HCT116 (cell line): ENCODE measurements at regions not wholly inside any gene's neighbourhood (a gene's known extent, or its start where the extent isn't known, plus 50 kb on each side); places are given as distances from the start of the nearest gene placed in this dataset.

Experiments used
- ATAC-seq: fragments of 200-7000 bp; cut with Tn5 transposase; 2 replicates; pipeline ENCODE4 v1.9.1; 2020; ENCODE audit warnings: mild to moderate bottlenecking, moderate library complexity
- BruUV-seq: library from RNA; stranded (reverse); fragments of 400-500 nt; replicated peaks from 2 replicates; lab custom pipeline; 2021; lab: Mats Ljungman, UMichigan
- CTCF ChIA-PET: fragments of 300-600 bp; sonication (Branson Sonifier 250); formaldehyde crosslinking; loops from one replicate; lab custom pipeline; 2021; ENCODE audit warnings: antibody characterized with exemption; lab: Charles Lee
- POLR2A ChIA-PET: fragments of 300-600, 350-600 bp; sonication (Branson Sonifier 250); formaldehyde crosslinking; loops from one replicate; lab custom pipeline; 2021; ENCODE audit warnings: antibody characterized with exemption; lab: Charles Lee
- RAD21 ChIA-PET, 2 experiments: fragments of 300-600 bp; sonication (Branson Sonifier 250); formaldehyde crosslinking; loops; one replicate each; lab custom pipeline; 2023; ENCODE audit warnings: low total read pairs in 2 of 2; ENCODE audit not compliant: uncharacterized antibody in 2 of 2, unreplicated experiment in 2 of 2, low non-redundant PET in 1 of 2; lab: Charles Lee
- DNase-seq: peaks from one replicate; pipeline ENCODE4 v3.0.0-alpha.2; 2010; ENCODE audit warnings: low read depth, low spot score
- H2AFZ ChIP-seq: fragments of 200-600 bp; shearing (Covaris generic), sonication (generic); 2 replicates; pipeline ENCODE4 v1.6.1; 2017; ENCODE audit warnings: low read depth, mixed run types, mixed read lengths, antibody characterized with exemption, low read length; ENCODE audit not compliant: poor library complexity, severe bottlenecking
- H3K27ac ChIP-seq: 2 replicates; pipeline ENCODE4 v1.5.1; 2012; ENCODE audit warnings: low read depth, low read length
- H3K27me3 ChIP-seq: fragments of 200-600 bp; sonication (generic); 2 replicates; pipeline ENCODE4 v1.6.1; 2016; ENCODE audit warnings: mixed run types, low read length, mixed read lengths; ENCODE audit not compliant: insufficient read depth
- H3K36me3 ChIP-seq, 2 experiments: fragments of 200-500 bp in 1 of 2; fragments of 200-600 bp in 1 of 2; sonication (Bioruptor generic) in 1 of 2; sonication (generic) in 1 of 2; 2 replicates each; pipeline versions ENCODE4 v1.5.1 to v1.6.1; 2014 to 2016; ENCODE audit warnings: low read length in 2 of 2, inconsistent platforms in 1 of 2, mixed read lengths in 1 of 2, mixed run types in 1 of 2; ENCODE audit not compliant: insufficient read depth in 2 of 2, control insufficient read depth in 1 of 2
- H3K4me1 ChIP-seq, 2 experiments: fragments of 200-600 bp in 1 of 2; sonication (generic) in 1 of 2; 2 replicates each; pipeline versions ENCODE4 v1.5.1 to v1.6.1; 2012 to 2017; ENCODE audit warnings: low read length in 2 of 2, inconsistent platforms in 1 of 2, mild to moderate bottlenecking in 1 of 2, mixed read lengths in 1 of 2, mixed run types in 1 of 2, moderate library complexity in 1 of 2; ENCODE audit not compliant: insufficient read depth in 2 of 2, control insufficient read depth in 1 of 2
- H3K4me2 ChIP-seq: fragments of 200-600 bp; sonication (generic); 2 replicates; pipeline ENCODE4 v1.6.1; 2017; ENCODE audit warnings: mixed run types, low read length, mixed read lengths
- H3K4me3 ChIP-seq, 2 experiments: fragments of 200-600 bp in 1 of 2; sonication (generic) in 1 of 2; replicated peaks in 1 of 2; 2 replicates each; pipeline ENCODE4 v1.5.1; 2011 to 2016; ENCODE audit warnings: low read length in 2 of 2, control low read depth in 1 of 2, low read depth in 1 of 2, mild to moderate bottlenecking in 1 of 2, mixed read lengths in 1 of 2, mixed run types in 1 of 2
- H3K79me2 ChIP-seq: fragments of 200-600 bp; sonication (generic); 2 replicates; pipeline ENCODE4 v1.6.1; 2017; ENCODE audit warnings: mild to moderate bottlenecking, mixed run types, low read length, moderate library complexity, mixed read lengths; ENCODE audit not compliant: insufficient read depth
- H3K9ac ChIP-seq: fragments of 200-600 bp; sonication (generic); 2 replicates; pipeline ENCODE4 v1.6.1; 2016; ENCODE audit warnings: low read length, mixed read lengths
- H3K9me2 ChIP-seq: fragments of 200-600 bp; sonication (generic), shearing (Covaris generic); 2 replicates; pipeline ENCODE4 v1.6.1; 2017; ENCODE audit warnings: mixed run types, mild to moderate bottlenecking, moderate library complexity; ENCODE audit not compliant: insufficient read depth
- H3K9me3 ChIP-seq, 2 experiments: fragments of 200-500 bp in 1 of 2; fragments of 200-600 bp in 1 of 2; sonication (Bioruptor generic) in 1 of 2; sonication (generic) in 1 of 2; 2 replicates each; pipeline ENCODE4 v1.6.1; 2014 to 2017; ENCODE audit warnings: low read length in 2 of 2, mixed read lengths in 2 of 2, inconsistent platforms in 1 of 2, low read depth in 1 of 2, mild to moderate bottlenecking in 1 of 2, mixed run types in 1 of 2, moderate library complexity in 1 of 2; ENCODE audit not compliant: control insufficient read depth in 1 of 2, insufficient read depth in 1 of 2
- H4K20me1 ChIP-seq: fragments of 200-600 bp; sonication (generic), shearing (Covaris generic); 2 replicates; pipeline ENCODE4 v1.6.1; 2017; ENCODE audit warnings: mixed run types, mild to moderate bottlenecking, moderate library complexity; ENCODE audit not compliant: insufficient read depth
- CEBPB ChIP-seq: IDR thresholded peaks from 2 replicates; pipeline ENCODE4 v1.6.1; 2012; ENCODE audit warnings: low read depth
- EGR1 ChIP-seq: IDR thresholded peaks from 2 replicates; pipeline ENCODE4 v1.6.1; 2012; ENCODE audit warnings: low read depth
- EZH2phosphoT487 ChIP-seq: fragments of 200-600 bp; IDR thresholded peaks from 2 replicates; pipeline ENCODE4 v1.6.1; 2018; ENCODE audit warnings: antibody characterized with exemption, borderline replicate concordance
- JUND ChIP-seq: IDR thresholded peaks from 2 replicates; pipeline ENCODE4 v1.6.1; 2012
- RAD21 ChIP-seq: IDR thresholded peaks from 2 replicates; pipeline ENCODE4 v1.6.1; 2012; ENCODE audit warnings: low read depth, mild to moderate bottlenecking
- SP1 ChIP-seq: IDR thresholded peaks from 2 replicates; pipeline ENCODE4 v1.6.1; 2012; ENCODE audit warnings: low read depth
- SRF ChIP-seq: IDR thresholded peaks from 2 replicates; pipeline ENCODE4 v1.6.1; 2012; ENCODE audit warnings: low read depth
- TCF7L2 ChIP-seq: IDR thresholded peaks from 2 replicates; pipeline ENCODE4 v1.7.0; 2011; ENCODE audit warnings: borderline replicate concordance, inconsistent platforms; ENCODE audit not compliant: insufficient read depth, insufficient read length; ENCODE audit errors: extremely low read depth
- intact Hi-C: fragments of 100-400 bp; cut with micrococcal nuclease; formaldehyde crosslinking; loops from 2 replicates; pipeline ENCODE4 v1.10.0; 2022
- TF ChIP-seq, protein P1 (sequence below): IDR thresholded peaks from 2 replicates; pipeline ENCODE4 v1.6.1; 2012

- POLR2A ChIA-PET = no interaction called here
- no peak overlapping the region for H3K9ac ChIP-seq
- H4K20me1 ChIP-seq = no peaks in the 10 kb centered on the region
- H3K27ac ChIP-seq = no peak overlapping the region
- H3K4me1 ChIP-seq = no peaks in the 10 kb centered on the region
- no peaks in the 10 kb centered on the region for H3K79me2 ChIP-seq
- RAD21 ChIA-PET = no interaction called here
- H3K36me3 ChIP-seq = no peaks in the 10 kb centered on the region
- BruUV-seq = no TSS peak
- TF ChIP-seq CEBPB = no peak
- no peak for TF ChIP-seq EGR1
- TF ChIP-seq JUND = no peak
- no peak for TF ChIP-seq EZH2phosphoT487
- TF ChIP-seq TCF7L2 = no peak
- TF ChIP-seq SRF = no peak
- TF ChIP-seq, protein P1, sequence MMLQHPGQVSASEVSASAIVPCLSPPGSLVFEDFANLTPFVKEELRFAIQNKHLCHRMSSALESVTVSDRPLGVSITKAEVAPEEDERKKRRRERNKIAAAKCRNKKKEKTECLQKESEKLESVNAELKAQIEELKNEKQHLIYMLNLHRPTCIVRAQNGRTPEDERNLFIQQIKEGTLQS = no peak
- no peak for TF ChIP-seq RAD21
- TF ChIP-seq SP1 = no peak
- H3K9me3 ChIP-seq = no peaks in the 10 kb centered on the region
- no peak overlapping the region for H3K4me2 ChIP-seq
- no peak overlapping the region for H2AFZ ChIP-seq
- ATAC-seq (0 out of 2 replicates have a peak, but pooled peaks have one; percentile 21), DNase-seq (no peak)
- H3K4me3 ChIP-seq = no peak overlapping the region
- no peaks in the 10 kb centered on the region for H3K27me3 ChIP-seq
- no peaks in the 10 kb centered on the region for H3K9me2 ChIP-seq
- intact Hi-C loops = no loop called here
- CTCF ChIA-PET = no interaction called here
Observed at GRCh38 chr4:1504595-1505500, 98.6 kb upstream of the NKX1-1 start.
